GM12878 (cell line): ENCODE measurements at regions not wholly inside any gene's neighbourhood (a gene's known extent, or its start where the extent isn't known, plus 50 kb on each side); places are given as distances from the start of the nearest gene placed in this dataset.

Experiments
- CHD1 ChIP-seq: IDR thresholded peaks from 2 replicates; pipeline ENCODE4 v1.6.1; 2012; ENCODE audit warnings: low read depth, low read length, improper control_type of control experiment
- CHD2 ChIP-seq: IDR thresholded peaks from 2 replicates; pipeline ENCODE4 v1.6.1; 2011; ENCODE audit warnings: low read depth, low read length, improper control_type of control experiment, borderline replicate concordance
- IKZF1 ChIP-seq: fragments of 450-650 bp; conservative IDR thresholded peaks from 2 replicates; pipeline ENCODE4 v1.6.1; 2017; ENCODE audit warnings: antibody characterized with exemption, mild to moderate bottlenecking
- MEF2B ChIP-seq: fragments of 450-650 bp; IDR thresholded peaks from 2 replicates; pipeline ENCODE4 v1.6.1; 2018; ENCODE audit warnings: mild to moderate bottlenecking, moderate library complexity; ENCODE audit not compliant: partially characterized antibody, poor library complexity, severe bottlenecking
- NFIC ChIP-seq: IDR thresholded peaks from 2 replicates; pipeline ENCODE4 v1.6.1; 2012; ENCODE audit warnings: low read depth, mild to moderate bottlenecking, inconsistent platforms, low read length, moderate library complexity
- NRF1 ChIP-seq: conservative IDR thresholded peaks from 2 replicates; pipeline ENCODE4 v1.6.1; 2011; ENCODE audit warnings: mild to moderate bottlenecking, low read depth, low read length, improper control_type of control experiment
- RCOR1 ChIP-seq: conservative IDR thresholded peaks from 2 replicates; pipeline ENCODE4 v1.6.1; 2012; ENCODE audit warnings: low read depth, low read length, improper control_type of control experiment
- TARDBP ChIP-seq: IDR thresholded peaks from 2 replicates; pipeline ENCODE4 v1.6.1; 2016; ENCODE audit warnings: borderline replicate concordance
- YY1 ChIP-seq: IDR thresholded peaks from 2 replicates; pipeline ENCODE4 v1.6.1; 2011; ENCODE audit warnings: low read depth, mild to moderate bottlenecking, low read length
- ZZZ3 ChIP-seq: IDR thresholded peaks from 2 replicates; pipeline ENCODE4 v1.6.1; 2011; ENCODE audit warnings: low read depth; ENCODE audit not compliant: control insufficient read depth, insufficient read length
- TF ChIP-seq, protein P1 (sequence below): IDR thresholded peaks from 2 replicates; pipeline ENCODE4 v1.6.1; 2012; ENCODE audit warnings: mild to moderate bottlenecking, low read depth, low read length
- TF ChIP-seq, protein P2 (sequence below): fragments of 450-650 bp; IDR thresholded peaks from 2 replicates; pipeline ENCODE4 v1.6.1; 2018; ENCODE audit warnings: mild to moderate bottlenecking, low read depth, moderate library complexity; ENCODE audit not compliant: partially characterized antibody
- TF ChIP-seq, protein P3 (sequence below): IDR thresholded peaks from 2 replicates; pipeline ENCODE4 v1.6.1; 2012; ENCODE audit warnings: low read depth, low read length, improper control_type of control experiment
- TF ChIP-seq, protein P4 (sequence below), 3 experiments: IDR thresholded peaks in 2 of 3; conservative IDR thresholded peaks in 1 of 3; 2 replicates each; pipeline ENCODE4 v1.5.1; 2011; ENCODE audit warnings: low read depth in 3 of 3, low read length in 3 of 3, mild to moderate bottlenecking in 3 of 3, control low read depth in 2 of 3, moderate library complexity in 2 of 3, inconsistent platforms in 1 of 3, mixed read lengths in 1 of 3; ENCODE audit not compliant: control insufficient read depth in 2 of 3, insufficient read depth in 1 of 3; ENCODE audit errors: extremely low read depth in 1 of 3
- TF ChIP-seq, protein P5 (sequence below): fragments of 450-650 bp; formaldehyde crosslinking; IDR thresholded peaks from 2 replicates; pipeline ENCODE4 v1.4.0; 2022; ENCODE audit warnings: mild to moderate bottlenecking, moderate library complexity

DNA sequence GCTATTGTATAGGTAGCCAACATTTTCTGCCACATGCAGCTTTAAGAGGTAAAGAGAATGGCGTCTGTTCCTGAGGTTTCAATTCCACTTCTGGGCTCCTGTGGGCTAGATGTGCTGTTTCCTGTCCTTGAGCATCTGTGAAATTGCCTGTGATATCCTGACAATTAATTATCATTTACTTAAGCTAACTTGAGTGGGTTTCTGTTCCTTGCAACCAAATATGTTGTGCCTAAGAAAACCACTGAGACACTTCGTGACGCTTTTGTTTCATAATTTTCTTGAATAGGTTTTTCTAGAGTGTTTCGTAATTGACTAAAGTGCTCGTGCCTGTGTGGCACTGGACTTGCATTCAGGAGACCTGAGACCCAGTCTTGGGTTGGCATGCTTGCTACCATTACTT lies 127.3 kb upstream of the POU3F1 start (continued):
- TF ChIP-seq MEF2B (no peak), CHD1 (no peak), NFIC (no peak), NRF1 (no peak), CHD2 (no peak), YY1 (peak; percentile 15; the same call in 1 of the 2 replicates), ZZZ3 (no peak), TARDBP (no peak), IKZF1 (peak; percentile 62; the same call in 1 of the 2 replicates), RCOR1 (peak; percentile 83; the same call in 1 of the 2 replicates)
- TF ChIP-seq, protein P1, sequence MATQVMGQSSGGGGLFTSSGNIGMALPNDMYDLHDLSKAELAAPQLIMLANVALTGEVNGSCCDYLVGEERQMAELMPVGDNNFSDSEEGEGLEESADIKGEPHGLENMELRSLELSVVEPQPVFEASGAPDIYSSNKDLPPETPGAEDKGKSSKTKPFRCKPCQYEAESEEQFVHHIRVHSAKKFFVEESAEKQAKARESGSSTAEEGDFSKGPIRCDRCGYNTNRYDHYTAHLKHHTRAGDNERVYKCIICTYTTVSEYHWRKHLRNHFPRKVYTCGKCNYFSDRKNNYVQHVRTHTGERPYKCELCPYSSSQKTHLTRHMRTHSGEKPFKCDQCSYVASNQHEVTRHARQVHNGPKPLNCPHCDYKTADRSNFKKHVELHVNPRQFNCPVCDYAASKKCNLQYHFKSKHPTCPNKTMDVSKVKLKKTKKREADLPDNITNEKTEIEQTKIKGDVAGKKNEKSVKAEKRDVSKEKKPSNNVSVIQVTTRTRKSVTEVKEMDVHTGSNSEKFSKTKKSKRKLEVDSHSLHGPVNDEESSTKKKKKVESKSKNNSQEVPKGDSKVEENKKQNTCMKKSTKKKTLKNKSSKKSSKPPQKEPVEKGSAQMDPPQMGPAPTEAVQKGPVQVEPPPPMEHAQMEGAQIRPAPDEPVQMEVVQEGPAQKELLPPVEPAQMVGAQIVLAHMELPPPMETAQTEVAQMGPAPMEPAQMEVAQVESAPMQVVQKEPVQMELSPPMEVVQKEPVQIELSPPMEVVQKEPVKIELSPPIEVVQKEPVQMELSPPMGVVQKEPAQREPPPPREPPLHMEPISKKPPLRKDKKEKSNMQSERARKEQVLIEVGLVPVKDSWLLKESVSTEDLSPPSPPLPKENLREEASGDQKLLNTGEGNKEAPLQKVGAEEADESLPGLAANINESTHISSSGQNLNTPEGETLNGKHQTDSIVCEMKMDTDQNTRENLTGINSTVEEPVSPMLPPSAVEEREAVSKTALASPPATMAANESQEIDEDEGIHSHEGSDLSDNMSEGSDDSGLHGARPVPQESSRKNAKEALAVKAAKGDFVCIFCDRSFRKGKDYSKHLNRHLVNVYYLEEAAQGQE = no peak
- TF ChIP-seq, protein P2, sequence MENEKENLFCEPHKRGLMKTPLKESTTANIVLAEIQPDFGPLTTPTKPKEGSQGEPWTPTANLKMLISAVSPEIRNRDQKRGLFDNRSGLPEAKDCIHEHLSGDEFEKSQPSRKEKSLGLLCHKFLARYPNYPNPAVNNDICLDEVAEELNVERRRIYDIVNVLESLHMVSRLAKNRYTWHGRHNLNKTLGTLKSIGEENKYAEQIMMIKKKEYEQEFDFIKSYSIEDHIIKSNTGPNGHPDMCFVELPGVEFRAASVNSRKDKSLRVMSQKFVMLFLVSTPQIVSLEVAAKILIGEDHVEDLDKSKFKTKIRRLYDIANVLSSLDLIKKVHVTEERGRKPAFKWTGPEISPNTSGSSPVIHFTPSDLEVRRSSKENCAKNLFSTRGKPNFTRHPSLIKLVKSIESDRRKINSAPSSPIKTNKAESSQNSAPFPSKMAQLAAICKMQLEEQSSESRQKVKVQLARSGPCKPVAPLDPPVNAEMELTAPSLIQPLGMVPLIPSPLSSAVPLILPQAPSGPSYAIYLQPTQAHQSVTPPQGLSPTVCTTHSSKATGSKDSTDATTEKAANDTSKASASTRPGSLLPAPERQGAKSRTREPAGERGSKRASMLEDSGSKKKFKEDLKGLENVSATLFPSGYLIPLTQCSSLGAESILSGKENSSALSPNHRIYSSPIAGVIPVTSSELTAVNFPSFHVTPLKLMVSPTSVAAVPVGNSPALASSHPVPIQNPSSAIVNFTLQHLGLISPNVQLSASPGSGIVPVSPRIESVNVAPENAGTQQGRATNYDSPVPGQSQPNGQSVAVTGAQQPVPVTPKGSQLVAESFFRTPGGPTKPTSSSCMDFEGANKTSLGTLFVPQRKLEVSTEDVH = no peak
- TF ChIP-seq, protein P3, sequence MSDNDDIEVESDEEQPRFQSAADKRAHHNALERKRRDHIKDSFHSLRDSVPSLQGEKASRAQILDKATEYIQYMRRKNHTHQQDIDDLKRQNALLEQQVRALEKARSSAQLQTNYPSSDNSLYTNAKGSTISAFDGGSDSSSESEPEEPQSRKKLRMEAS = no peak
- TF ChIP-seq, protein P4, sequence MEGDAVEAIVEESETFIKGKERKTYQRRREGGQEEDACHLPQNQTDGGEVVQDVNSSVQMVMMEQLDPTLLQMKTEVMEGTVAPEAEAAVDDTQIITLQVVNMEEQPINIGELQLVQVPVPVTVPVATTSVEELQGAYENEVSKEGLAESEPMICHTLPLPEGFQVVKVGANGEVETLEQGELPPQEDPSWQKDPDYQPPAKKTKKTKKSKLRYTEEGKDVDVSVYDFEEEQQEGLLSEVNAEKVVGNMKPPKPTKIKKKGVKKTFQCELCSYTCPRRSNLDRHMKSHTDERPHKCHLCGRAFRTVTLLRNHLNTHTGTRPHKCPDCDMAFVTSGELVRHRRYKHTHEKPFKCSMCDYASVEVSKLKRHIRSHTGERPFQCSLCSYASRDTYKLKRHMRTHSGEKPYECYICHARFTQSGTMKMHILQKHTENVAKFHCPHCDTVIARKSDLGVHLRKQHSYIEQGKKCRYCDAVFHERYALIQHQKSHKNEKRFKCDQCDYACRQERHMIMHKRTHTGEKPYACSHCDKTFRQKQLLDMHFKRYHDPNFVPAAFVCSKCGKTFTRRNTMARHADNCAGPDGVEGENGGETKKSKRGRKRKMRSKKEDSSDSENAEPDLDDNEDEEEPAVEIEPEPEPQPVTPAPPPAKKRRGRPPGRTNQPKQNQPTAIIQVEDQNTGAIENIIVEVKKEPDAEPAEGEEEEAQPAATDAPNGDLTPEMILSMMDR (IDR thresholded peaks at IDR 0.05 in 2 of 3, conservative IDR thresholded peaks at IDR 0.05 in 1 of 3; ENCODE audit: control insufficient read depth in 2 of 3, extremely low read depth in 1 of 3, insufficient read depth in 1 of 3, low read depth in 3 of 3, low read length in 3 of 3) = no peak
- TF ChIP-seq, protein P5, sequence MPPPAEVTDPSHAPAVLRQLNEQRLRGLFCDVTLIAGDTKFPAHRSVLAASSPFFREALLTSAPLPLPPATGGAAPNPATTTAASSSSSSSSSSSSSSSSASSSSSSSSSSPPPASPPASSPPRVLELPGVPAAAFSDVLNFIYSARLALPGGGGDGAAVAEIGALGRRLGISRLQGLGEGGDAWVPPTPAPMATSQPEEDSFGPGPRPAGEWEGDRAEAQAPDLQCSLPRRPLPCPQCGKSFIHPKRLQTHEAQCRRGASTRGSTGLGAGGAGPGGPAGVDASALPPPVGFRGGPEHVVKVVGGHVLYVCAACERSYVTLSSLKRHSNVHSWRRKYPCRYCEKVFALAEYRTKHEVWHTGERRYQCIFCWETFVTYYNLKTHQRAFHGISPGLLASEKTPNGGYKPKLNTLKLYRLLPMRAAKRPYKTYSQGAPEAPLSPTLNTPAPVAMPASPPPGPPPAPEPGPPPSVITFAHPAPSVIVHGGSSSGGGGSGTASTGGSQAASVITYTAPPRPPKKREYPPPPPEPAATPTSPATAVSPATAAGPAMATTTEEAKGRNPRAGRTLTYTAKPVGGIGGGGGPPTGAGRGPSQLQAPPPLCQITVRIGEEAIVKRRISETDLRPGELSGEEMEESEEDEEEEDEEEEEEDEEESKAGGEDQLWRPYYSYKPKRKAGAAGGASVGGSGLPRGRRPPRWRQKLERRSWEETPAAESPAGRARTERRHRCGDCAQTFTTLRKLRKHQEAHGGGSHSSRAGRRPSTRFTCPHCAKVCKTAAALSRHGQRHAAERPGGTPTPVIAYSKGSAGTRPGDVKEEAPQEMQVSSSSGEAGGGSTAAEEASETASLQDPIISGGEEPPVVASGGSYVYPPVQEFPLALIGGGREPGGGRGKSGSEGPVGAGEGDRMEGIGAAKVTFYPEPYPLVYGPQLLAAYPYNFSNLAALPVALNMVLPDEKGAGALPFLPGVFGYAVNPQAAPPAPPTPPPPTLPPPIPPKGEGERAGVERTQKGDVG = no peak
